ENCODE measurements at regions not wholly inside any gene's neighbourhood (a gene's known extent, or its start where the extent isn't known, plus 50 kb on each side); places are given as distances from the start of the nearest gene placed in this dataset.

DNA sequence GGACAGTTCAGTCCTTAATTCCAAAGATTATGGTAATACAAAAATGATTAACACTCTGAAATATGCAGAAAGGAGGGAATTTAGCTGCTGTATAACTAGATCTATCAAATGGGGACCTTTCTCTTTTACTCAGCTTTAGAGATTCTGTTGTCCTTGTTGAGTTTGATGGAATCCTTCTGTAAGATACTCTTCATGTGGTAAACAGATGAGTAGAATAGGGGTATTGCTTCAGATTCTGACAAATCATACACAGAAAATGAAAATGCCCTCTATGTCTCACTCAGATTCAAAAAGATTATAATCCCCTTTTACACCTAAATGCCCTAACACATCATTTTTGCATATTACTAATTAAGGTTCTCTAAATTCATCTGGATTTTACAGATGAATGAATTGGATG is 50.7 kb downstream of the ARHGAP35 start:
- no peak overlapping the region for H3K27ac ChIP-seq
- peaks cover 0 to 67% (median 34%) of the 10 kb centered on the region in 4 donors for H3K4me1 ChIP-seq
- no peaks in the 10 kb centered on the region for H3K36me3 ChIP-seq
- H3K27me3 ChIP-seq = no peaks in the 10 kb centered on the region
- no peak overlapping the region for H3K4me3 ChIP-seq
- no peaks in the 10 kb centered on the region for H3K9me3 ChIP-seq
- TF ChIP-seq POLR2A (IDR thresholded peaks at IDR 0.05) = no peak
- TF ChIP-seq, protein P1, sequence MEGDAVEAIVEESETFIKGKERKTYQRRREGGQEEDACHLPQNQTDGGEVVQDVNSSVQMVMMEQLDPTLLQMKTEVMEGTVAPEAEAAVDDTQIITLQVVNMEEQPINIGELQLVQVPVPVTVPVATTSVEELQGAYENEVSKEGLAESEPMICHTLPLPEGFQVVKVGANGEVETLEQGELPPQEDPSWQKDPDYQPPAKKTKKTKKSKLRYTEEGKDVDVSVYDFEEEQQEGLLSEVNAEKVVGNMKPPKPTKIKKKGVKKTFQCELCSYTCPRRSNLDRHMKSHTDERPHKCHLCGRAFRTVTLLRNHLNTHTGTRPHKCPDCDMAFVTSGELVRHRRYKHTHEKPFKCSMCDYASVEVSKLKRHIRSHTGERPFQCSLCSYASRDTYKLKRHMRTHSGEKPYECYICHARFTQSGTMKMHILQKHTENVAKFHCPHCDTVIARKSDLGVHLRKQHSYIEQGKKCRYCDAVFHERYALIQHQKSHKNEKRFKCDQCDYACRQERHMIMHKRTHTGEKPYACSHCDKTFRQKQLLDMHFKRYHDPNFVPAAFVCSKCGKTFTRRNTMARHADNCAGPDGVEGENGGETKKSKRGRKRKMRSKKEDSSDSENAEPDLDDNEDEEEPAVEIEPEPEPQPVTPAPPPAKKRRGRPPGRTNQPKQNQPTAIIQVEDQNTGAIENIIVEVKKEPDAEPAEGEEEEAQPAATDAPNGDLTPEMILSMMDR (IDR thresholded peaks at IDR 0.05) = no peak
- no peak for TF ChIP-seq EP300 (IDR thresholded peaks at IDR 0.05)
- DNase-seq (ENCODE audit: low spot score in 2 of 2) = no peak

DNA sequence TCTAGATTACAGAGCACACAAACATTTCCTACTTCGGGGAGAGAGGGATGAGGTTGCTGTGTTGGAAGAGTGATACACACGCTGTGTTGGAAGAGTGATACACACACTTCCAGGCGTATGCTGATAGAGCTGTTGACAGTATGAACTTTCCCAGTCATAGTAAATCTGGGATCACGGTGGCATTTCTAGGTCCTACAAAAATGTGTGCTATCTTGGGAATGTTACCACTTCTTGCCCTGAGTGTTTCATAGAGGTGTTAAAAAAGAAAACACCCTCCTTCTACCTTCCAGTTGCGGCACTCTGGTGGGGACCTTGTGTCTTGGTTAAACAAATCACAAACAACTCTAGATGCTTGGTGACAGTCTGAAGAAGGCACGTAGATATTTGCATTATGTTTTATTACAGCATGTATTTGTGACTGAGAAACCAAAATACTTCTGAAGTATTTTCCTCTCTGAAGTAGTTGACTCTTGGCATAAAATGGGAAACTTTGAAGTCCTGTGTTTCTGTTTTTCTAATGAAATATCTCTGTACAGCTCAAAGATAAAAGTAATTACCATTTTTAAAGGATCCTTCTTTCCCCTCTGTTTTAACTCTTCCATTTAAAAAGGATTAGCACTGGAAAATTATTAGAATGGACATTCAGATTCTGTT is 52.5 kb downstream of the ARHGAP35 start:
- WGBS, 2 donors = 62 to 65% methylated on average over 6 of the region's 6 CpGs
- Histone ChIP-seq H3K4me1 (peaks cover 0 to 59% (median 33%) of the 10 kb centered on the region in 4 donors), H3K36me3 (no peaks in the 10 kb centered on the region), H3K4me3 (no peak overlapping the region), H3K9me3 (no peaks in the 10 kb centered on the region), H3K27ac (peak overlapping the region in 2 of 4 donors; percentile 3 to 35), H3K27me3 (no peaks in the 10 kb centered on the region)
- no peak for DNase-seq (ENCODE audit: low spot score in 2 of 2)
- TF ChIP-seq, protein P1 (IDR thresholded peaks at IDR 0.05) = no peak
- no peak for TF ChIP-seq POLR2A (IDR thresholded peaks at IDR 0.05)
- TF ChIP-seq EP300 (IDR thresholded peaks at IDR 0.05) = no peak

DNA sequence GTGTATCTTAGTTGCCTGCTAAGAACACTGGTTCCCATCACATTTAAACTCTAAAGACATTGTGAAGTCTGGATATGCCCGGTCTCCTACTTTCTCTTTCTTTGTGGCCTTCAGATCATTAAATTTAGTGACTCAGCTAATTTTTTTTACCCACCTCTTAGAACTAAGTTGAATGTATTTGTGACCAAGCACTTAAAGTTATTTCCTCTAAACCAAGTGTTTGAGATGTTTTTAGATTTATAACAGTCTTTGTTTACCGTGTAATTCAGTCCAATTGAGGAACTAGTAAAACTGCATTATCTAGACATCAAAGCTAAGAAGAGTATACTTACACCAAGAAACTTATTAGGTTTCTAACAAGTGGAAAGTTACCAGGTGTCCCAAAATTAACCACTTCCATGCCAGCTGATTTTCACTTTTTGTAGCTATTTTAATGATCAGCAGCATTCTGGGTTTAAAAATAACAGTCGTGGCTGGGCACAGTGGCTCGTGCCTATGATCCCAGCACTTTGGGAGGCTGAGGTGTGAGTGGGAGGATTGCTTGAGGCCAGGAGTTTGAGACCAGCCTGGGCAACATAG is 53.1 kb downstream of the ARHGAP35 start:
- no peak for DNase-seq (ENCODE audit: low spot score in 2 of 2)
- no peak overlapping the region for H3K4me3 ChIP-seq
- no peak for TF ChIP-seq POLR2A (IDR thresholded peaks at IDR 0.05)
- TF ChIP-seq, protein P1 (IDR thresholded peaks at IDR 0.05) = no peak
- no peak for TF ChIP-seq EP300 (IDR thresholded peaks at IDR 0.05)
- peaks cover 0 to 6% (median 0%) of the 10 kb centered on the region in 3 donors for H3K36me3 ChIP-seq
- peak overlapping the region in 2 of 4 donors; percentile 3 to 35 for H3K27ac ChIP-seq
- H3K9me3 ChIP-seq = no peaks in the 10 kb centered on the region
- no peaks in the 10 kb centered on the region for H3K27me3 ChIP-seq
- peaks cover 0 to 53% (median 28%) of the 10 kb centered on the region in 4 donors for H3K4me1 ChIP-seq
- WGBS, 2 donors = 41 to 47% methylated on average over 4 of the region's 4 CpGs

DNA sequence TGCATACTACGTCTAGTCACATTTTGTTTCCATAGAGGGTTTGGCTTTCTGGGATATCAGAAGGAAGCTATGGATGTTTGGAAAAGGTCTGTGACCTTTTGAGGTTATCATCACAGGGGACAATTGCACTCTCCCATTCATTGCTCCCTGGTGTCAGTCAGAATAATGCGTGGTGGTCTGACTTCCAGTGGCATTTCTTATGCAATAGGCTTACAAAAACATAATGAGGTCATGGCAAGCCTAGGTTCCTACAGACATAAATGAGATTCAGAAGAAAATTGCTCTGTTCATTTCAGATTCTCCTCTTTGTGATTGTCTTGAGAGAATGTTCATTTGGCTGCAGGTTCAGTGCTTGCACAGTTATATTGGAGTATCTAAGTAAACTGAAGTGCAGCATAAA is 54.6 kb downstream of the ARHGAP35 start:
- peak overlapping the region in 1 of 4 donors; percentile 15 for H3K27ac ChIP-seq
- H3K36me3 ChIP-seq = peaks cover 0 to 20% (median 0%) of the 10 kb centered on the region in 3 donors
- WGBS, 2 donors = 22 to 44% methylated on average over 2 of the region's 2 CpGs
- H3K4me3 ChIP-seq = no peak overlapping the region
- no peaks in the 10 kb centered on the region for H3K27me3 ChIP-seq
- no peak for DNase-seq (ENCODE audit: low spot score in 2 of 2)
- peaks cover 0 to 42% (median 21%) of the 10 kb centered on the region in 4 donors for H3K4me1 ChIP-seq
- no peak for TF ChIP-seq EP300 (IDR thresholded peaks at IDR 0.05)
- TF ChIP-seq, protein P1 (IDR thresholded peaks at IDR 0.05) = no peak
- no peak for TF ChIP-seq POLR2A (IDR thresholded peaks at IDR 0.05)
- H3K9me3 ChIP-seq = no peaks in the 10 kb centered on the region

DNA sequence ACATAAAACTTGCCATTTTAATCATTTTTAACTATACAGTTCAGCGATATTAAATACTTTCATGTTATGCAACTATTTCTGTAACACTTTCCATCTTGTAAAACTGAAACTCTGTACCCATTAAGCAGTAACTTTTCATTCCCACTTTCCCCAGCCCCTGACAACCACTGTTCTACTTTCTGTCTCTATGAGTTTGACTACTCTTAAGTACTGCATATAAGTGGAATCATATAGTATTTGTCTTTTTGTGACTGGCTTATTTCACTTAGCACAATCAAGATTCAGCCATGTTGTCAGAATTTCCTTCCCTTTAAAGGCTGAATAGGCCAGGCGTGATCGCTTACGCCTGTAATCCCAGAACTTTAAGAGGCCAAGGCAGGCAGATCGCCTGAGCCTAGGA is 56.2 kb downstream of the ARHGAP35 start:
- DNase-seq (ENCODE audit: low spot score in 2 of 2) = no peak
- no peaks in the 10 kb centered on the region for H3K27me3 ChIP-seq
- peaks cover 0 to 36% (median 0%) of the 10 kb centered on the region in 3 donors for H3K36me3 ChIP-seq
- H3K27ac ChIP-seq = peak overlapping the region in 1 of 4 donors; percentile 17
- no peak overlapping the region for H3K4me3 ChIP-seq
- H3K4me1 ChIP-seq = peaks cover 0 to 42% (median 21%) of the 10 kb centered on the region in 4 donors
- WGBS, 2 donors = 92 to 96% methylated on average over 5 of the region's 5 CpGs
- H3K9me3 ChIP-seq = no peaks in the 10 kb centered on the region
- no peak for TF ChIP-seq POLR2A (IDR thresholded peaks at IDR 0.05)
- no peak for TF ChIP-seq EP300 (IDR thresholded peaks at IDR 0.05)
- TF ChIP-seq, protein P1 (IDR thresholded peaks at IDR 0.05) = no peak
